HFFc6 (cell line): ENCODE measurements at regions not wholly inside any gene's neighbourhood (a gene's known extent, or its start where the extent isn't known, plus 50 kb on each side); places are given as distances from the start of the nearest gene placed in this dataset.

Experiments used
- DNase-seq: peaks from one replicate; pipeline ENCODE4 v3.0.0-alpha.2; 2018
- H3K27ac Mint-ChIP-seq: 2 replicates; pipeline ENCODE4 v1.8.0; 2020; ENCODE audit warnings: mild to moderate bottlenecking, mixed read lengths
- H3K27me3 Mint-ChIP-seq: 2 replicates; pipeline ENCODE4 v1.8.0; 2021; ENCODE audit warnings: mild to moderate bottlenecking, moderate library complexity, mixed read lengths; ENCODE audit not compliant: insufficient read depth
- H3K36me3 Mint-ChIP-seq: 2 replicates; pipeline ENCODE4 v1.8.0; 2021; ENCODE audit warnings: low read depth, mixed read lengths
- H3K4me1 Mint-ChIP-seq: 2 replicates; pipeline ENCODE4 v1.8.0; 2020; ENCODE audit warnings: low read depth, mixed read lengths
- H3K4me3 Mint-ChIP-seq: 2 replicates; pipeline ENCODE4 v1.8.0; 2020; ENCODE audit warnings: mild to moderate bottlenecking, moderate library complexity, mixed read lengths
- H3K9me3 Mint-ChIP-seq: 2 replicates; pipeline ENCODE4 v1.8.0; 2020; ENCODE audit warnings: mild to moderate bottlenecking, mixed read lengths
- CTCF ChIP-seq: fragments of 200-600 bp; sonication (generic); IDR thresholded peaks from 2 replicates; pipeline ENCODE4 v1.5.0; 2021; ENCODE audit warnings: antibody characterized with exemption, mild to moderate bottlenecking

DNA sequence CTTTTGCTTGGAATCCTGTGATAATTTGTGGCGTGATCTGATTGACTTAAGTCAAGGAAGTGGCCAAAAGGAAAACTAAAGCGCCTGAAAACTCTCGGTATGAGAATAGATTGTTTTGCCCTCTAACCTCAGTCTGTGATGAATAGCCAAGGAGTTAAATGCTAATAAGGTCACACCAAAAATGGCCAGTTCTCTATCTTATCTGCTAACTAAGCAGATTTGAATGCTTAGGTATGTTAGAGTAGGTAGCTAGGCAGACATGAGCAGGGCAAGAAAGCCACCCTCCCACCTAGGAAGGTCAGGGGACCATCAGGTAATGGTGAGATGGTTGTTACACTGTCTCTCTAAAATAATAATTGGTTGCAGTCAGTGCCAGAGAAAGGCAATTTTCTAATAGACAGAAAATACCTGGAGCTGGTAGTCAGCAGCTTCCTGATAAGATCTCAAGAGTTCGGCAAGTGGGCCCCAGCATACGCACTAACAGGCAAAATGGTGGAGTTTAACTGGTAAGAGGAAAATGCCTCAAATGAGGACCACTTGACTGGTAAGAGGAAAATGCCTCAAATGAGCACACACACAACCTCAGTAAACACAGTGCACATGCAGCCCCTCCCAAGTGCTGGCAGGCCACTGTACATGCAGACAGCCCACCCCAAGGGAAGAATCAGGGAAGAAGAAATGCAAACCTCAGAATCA lies 468.4 kb downstream of the MBD2 start:
- no peaks in the 10 kb centered on the region for H3K36me3 Mint-ChIP-seq
- H3K4me1 Mint-ChIP-seq: no peaks in the 10 kb centered on the region
- no peaks in the 10 kb centered on the region; the same call in 1 of the 2 replicates for H3K27me3 Mint-ChIP-seq
- H3K9me3 Mint-ChIP-seq: peaks cover 36% of the 10 kb centered on the region
- DNase-seq: no peak
- TF ChIP-seq CTCF: no peak
- no peak overlapping the region for H3K4me3 Mint-ChIP-seq
- no peak overlapping the region for H3K27ac Mint-ChIP-seq

- no peaks in the 10 kb centered on the region; the same call in 1 of the 2 replicates for H3K27me3 Mint-ChIP-seq
These were observed 470.3 kb downstream of the MBD2 start for GRCh38 chr18:53754154-53754553.

GRCh38 chr18:53753601-53754000 lies 470.9 kb downstream of the MBD2 start:
- Mint-ChIP-seq H3K36me3 (no peaks in the 10 kb centered on the region), H3K27me3 (no peaks in the 10 kb centered on the region; the same call in 1 of the 2 replicates), H3K4me1 (no peaks in the 10 kb centered on the region), H3K27ac (no peak overlapping the region), H3K9me3 (peaks cover 42% of the 10 kb centered on the region), H3K4me3 (no peak overlapping the region)
- no peak for DNase-seq
- TF ChIP-seq CTCF: no peak

More at GRCh38 chr18:53754154-53754553, 470.3 kb downstream of the MBD2 start:
- no peaks in the 10 kb centered on the region for H3K36me3 Mint-ChIP-seq
- no peaks in the 10 kb centered on the region for H3K4me1 Mint-ChIP-seq
- no peak overlapping the region for H3K4me3 Mint-ChIP-seq
- DNase-seq: no peak
- peaks cover 42% of the 10 kb centered on the region for H3K9me3 Mint-ChIP-seq
- no peak for TF ChIP-seq CTCF
- H3K27ac Mint-ChIP-seq: no peak overlapping the region

DNA sequence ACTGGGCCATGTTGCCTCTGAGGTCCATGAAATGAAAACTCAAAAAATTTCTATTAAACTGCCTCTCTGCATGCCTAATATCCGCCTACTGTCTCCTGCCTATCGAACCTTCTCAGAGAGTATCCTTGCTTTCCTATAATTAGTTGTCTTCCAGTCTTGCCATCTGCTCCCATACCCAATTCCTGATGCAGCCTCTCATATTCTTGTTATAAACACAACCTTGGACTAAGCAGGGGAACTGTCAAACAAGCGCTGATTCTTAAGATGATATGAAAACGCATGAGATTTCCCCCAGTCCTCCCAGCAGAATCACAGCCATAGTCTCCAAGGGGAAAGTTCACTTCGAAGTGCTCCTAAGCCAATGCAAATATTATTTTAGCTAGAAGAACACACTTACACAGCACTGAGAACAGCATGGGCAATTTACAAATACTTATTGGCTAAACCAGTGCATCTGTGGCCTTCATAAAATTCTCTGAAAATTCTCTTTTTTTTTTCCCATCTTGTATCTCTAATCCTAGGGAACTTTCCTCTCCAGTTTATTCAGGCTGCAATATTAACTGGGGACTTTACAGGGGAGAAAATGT lies 471.6 kb downstream of the MBD2 start:
- H3K36me3 Mint-ChIP-seq: no peaks in the 10 kb centered on the region
- H3K27me3 Mint-ChIP-seq: no peaks in the 10 kb centered on the region; the same call in 1 of the 2 replicates
- H3K9me3 Mint-ChIP-seq: peaks cover 37% of the 10 kb centered on the region
- TF ChIP-seq CTCF: no peak
- H3K4me3 Mint-ChIP-seq: no peak overlapping the region
- H3K27ac Mint-ChIP-seq: no peak overlapping the region
- no peaks in the 10 kb centered on the region for H3K4me1 Mint-ChIP-seq
- DNase-seq: no peak

DNA sequence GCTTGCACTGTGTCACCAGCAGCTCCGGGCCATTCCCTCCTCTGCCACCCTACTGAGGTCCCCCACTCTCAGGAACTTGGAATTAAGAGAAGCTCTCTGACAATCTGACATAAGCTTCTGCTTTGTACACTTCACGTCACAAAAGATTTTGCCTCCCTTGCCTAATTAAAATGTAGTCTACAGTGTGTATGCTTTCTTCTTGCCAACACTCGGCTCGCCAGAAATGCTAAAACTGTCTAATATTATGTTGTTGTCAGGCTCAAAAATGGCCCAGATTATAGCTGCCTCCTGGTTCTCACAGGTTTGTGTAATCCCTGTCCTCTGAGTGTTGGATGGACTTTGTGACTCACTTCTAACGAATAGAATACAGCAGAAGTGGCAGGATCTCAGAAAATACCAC lies 474.7 kb downstream of the MBD2 start:
- Mint-ChIP-seq H3K36me3 (no peaks in the 10 kb centered on the region), H3K4me1 (no peaks in the 10 kb centered on the region), H3K9me3 (peaks cover 29% of the 10 kb centered on the region), H3K4me3 (no peak overlapping the region), H3K27ac (no peak overlapping the region), H3K27me3 (no peaks in the 10 kb centered on the region; the same call in 1 of the 2 replicates)
- TF ChIP-seq CTCF: no peak
- no peak for DNase-seq
